Kidney epithelial cell (primary cell): ENCODE measurements at regions not wholly inside any gene's neighbourhood (a gene's known extent, or its start where the extent isn't known, plus 50 kb on each side); places are given as distances from the start of the nearest gene placed in this dataset.

Experiments used
- DNase-seq: peaks from one replicate; pipeline ENCODE4 v3.0.0-alpha.2; 2010; ENCODE audit warnings: low read depth
- H3K27me3 ChIP-seq: 2 replicates; pipeline ENCODE4 v1.6.0; 2011; ENCODE audit warnings: low read length; ENCODE audit not compliant: control insufficient read depth, insufficient read depth
- H3K36me3 ChIP-seq: 2 replicates; pipeline ENCODE4 v1.5.1; 2011; ENCODE audit warnings: low read length; ENCODE audit not compliant: control insufficient read depth, insufficient read depth
- H3K4me3 ChIP-seq: 2 replicates; pipeline ENCODE4 v1.5.1; 2011; ENCODE audit warnings: low read depth, mild to moderate bottlenecking, control low read depth, low read length
- TF ChIP-seq, protein P1 (sequence below): IDR thresholded peaks from 2 replicates; pipeline ENCODE4 v1.5.1; 2011; ENCODE audit warnings: mild to moderate bottlenecking, moderate library complexity, low read length, control low read depth, inconsistent platforms; ENCODE audit not compliant: insufficient read depth, poor library complexity, severe bottlenecking

DNA sequence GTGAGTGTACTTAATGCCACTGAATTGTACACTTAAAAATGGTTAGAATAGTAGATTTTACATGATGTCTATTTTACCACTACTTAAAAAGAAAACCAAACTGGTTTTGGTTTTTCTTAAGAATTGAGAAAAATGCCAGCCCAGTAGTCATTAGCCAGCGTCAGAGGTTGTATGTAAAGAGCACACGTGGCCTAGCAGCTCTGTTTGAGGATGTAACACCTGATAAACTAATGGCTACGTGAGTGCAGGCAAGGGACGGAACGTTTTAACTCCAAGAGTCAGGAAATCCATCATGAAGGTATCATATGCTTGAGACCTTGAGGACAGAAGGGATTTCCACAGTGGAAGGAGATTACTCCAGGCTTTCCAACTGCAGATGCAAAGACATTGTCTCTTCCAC, 223.7 kb downstream of the MRPL39 start:
- no peak overlapping the region for H3K4me3 ChIP-seq
- no peaks in the 10 kb centered on the region for H3K27me3 ChIP-seq
- TF ChIP-seq, protein P1, sequence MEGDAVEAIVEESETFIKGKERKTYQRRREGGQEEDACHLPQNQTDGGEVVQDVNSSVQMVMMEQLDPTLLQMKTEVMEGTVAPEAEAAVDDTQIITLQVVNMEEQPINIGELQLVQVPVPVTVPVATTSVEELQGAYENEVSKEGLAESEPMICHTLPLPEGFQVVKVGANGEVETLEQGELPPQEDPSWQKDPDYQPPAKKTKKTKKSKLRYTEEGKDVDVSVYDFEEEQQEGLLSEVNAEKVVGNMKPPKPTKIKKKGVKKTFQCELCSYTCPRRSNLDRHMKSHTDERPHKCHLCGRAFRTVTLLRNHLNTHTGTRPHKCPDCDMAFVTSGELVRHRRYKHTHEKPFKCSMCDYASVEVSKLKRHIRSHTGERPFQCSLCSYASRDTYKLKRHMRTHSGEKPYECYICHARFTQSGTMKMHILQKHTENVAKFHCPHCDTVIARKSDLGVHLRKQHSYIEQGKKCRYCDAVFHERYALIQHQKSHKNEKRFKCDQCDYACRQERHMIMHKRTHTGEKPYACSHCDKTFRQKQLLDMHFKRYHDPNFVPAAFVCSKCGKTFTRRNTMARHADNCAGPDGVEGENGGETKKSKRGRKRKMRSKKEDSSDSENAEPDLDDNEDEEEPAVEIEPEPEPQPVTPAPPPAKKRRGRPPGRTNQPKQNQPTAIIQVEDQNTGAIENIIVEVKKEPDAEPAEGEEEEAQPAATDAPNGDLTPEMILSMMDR, result no peak
- DNase-seq, result no peak
- no peaks in the 10 kb centered on the region for H3K36me3 ChIP-seq

DNA sequence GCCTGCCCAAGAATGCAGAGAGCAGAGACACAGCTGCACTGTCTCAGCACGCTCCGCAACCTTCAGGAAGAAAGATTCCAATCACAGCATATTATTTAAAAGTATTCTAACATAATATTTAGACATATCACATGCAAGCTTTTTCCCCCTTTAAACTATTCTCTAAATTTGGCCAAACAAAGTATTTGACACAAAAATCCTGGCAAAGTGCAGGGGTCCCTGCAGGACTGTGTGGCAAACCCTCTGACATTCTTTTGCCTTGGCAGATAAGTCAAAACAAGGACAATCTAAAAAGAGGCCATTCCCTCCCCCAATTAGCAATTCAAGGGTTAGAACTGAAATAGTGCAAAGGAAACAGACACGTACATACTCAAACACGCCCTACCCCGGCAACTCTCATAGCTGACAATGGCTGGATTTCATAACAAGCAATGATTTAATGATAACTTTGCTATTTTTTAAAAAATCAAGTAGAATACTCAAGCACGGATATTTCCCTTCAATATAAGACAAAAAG, 225.3 kb downstream of the MRPL39 start:
- TF ChIP-seq, protein P1, result no peak
- Histone ChIP-seq H3K4me3 (no peak overlapping the region), H3K36me3 (no peaks in the 10 kb centered on the region), H3K27me3 (no peaks in the 10 kb centered on the region)
- DNase-seq, result no peak

DNA sequence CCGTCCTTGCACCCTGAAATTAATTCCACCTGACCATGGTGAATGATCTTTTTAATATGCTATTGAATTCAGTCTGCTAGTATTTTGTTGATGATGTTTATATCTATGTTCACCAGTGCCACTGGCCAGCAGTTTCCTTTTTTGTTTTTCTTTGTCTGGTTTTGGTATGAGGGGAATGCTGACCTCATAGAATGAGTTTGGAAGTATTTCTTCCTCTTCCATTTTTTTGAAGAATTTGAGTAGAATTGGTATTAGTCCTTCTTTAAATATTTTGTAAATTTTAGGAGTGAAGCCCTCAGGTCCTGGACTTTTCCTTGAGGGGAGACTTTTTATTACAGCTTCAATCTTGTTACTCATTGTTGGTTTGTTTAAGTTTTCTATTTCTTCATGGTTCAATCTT, 231.6 kb downstream of the MRPL39 start:
- Histone ChIP-seq H3K4me3 (no peak overlapping the region), H3K36me3 (no peaks in the 10 kb centered on the region), H3K27me3 (no peaks in the 10 kb centered on the region)
- DNase-seq, result no peak
- TF ChIP-seq, protein P1, result no peak

DNA sequence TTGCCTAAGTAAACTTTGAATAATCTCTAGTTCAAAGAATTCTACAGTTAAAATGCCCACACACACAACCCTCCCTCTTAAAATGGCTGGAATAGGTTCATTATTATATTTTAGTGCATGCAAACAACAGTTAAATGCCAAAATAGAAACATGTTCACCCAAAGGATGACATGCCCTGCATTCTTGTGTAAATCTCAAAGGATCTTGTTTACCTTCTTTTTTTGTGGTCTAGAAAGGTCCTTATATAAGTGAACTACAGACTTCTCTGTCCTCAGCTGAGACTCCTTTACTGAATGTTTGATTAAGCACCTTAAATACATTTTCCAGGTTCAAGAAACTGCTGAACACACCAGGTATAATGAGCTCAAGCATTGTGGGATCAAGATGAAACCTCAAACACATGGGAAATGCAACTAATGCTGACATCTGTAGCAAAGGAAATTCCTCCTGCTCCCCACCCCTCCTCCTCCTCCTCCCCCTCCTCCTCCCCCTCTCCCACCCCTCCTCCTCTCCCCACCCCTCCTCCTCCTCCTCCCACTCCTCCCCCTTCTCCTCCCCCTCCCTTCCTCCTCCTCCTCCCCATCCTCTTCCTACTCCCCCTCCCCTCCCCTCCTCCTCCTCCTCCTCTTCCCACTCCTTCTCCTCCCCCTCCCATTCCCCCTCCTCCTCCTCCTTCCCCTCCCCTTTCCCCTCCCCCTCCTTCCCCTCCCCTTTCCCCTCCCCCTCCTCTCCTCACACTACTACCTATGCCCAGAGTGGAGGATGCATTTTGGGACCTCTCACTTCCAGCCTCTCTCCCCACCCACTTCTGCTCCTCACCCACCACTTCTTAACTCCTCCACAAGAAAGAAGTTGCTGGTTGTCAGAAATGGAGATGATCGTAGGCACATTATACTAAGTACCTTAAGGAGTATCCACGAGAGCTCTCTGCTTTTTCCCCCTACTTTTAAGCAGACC, 233.9 kb downstream of the MRPL39 start:
- no peak for DNase-seq
- no peak overlapping the region for H3K4me3 ChIP-seq
- no peaks in the 10 kb centered on the region for H3K36me3 ChIP-seq
- TF ChIP-seq, protein P1, result no peak
- no peaks in the 10 kb centered on the region for H3K27me3 ChIP-seq

DNA sequence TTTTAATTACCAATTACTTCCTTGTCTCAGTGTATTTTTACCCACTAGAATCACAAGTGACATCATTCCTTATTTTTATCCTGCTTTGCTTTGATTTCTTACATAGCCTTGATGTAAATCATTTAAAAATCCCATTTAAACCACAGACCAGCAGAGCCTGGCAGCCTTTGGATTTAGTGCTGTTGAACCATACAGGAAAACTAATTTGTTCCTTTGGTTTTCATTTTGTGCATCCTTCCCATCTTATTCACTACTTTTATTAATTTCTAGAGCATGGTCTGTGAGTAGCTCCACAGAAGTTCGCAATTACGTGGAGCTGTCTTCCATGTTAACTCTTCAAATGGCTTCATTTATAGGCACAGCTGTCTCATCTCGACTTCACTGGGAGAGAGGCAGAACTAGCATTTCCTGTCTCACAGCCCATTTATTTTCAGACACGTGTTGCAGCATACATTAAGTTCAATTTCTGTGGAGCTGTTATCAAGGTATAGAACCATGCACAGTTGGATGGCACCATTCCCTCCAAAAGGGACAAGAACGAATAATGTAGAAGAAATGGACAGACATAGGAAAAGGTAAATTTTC, 235.3 kb downstream of the MRPL39 start:
- Histone ChIP-seq H3K27me3 (no peaks in the 10 kb centered on the region), H3K4me3 (no peak overlapping the region), H3K36me3 (no peaks in the 10 kb centered on the region)
- TF ChIP-seq, protein P1, result no peak
- no peak for DNase-seq
